HG03439 (cell line): ENCODE measurements at regions not wholly inside any gene's neighbourhood (a gene's known extent, or its start where the extent isn't known, plus 50 kb on each side); places are given as distances from the start of the nearest gene placed in this dataset.

ENCODE experiments used
- ATAC-seq: cut with Tn5 transposase; IDR thresholded peaks from one replicate; pipeline ENCODE4 v1.9.1; 2021; ENCODE audit warnings: mild to moderate bottlenecking, moderate library complexity; ENCODE audit not compliant: unreplicated experiment

GRCh38 chr19:31639306-31639705, 290.1 kb upstream of the TSHZ3 start:
- no peak for ATAC-seq

- no peak for ATAC-seq
These were observed 292.4 kb upstream of the TSHZ3 start for GRCh38 chr19:31641591-31641990.

- ATAC-seq: no peak
These were observed 299.1 kb upstream of the TSHZ3 start for GRCh38 chr19:31648347-31648746.

GRCh38 chr19:31656507-31656906, 307.3 kb upstream of the TSHZ3 start:
- no peak for ATAC-seq

GRCh38 chr19:31658993-31659896, 310.0 kb upstream of the TSHZ3 start:
- ATAC-seq: no peak

GRCh38 chr19:31659897-31660210, 310.6 kb upstream of the TSHZ3 start:
- no peak for ATAC-seq

- no peak for ATAC-seq
These were observed 314.9 kb upstream of the TSHZ3 start for GRCh38 chr19:31664096-31664495.

GRCh38 chr19:31664997-31665396, 315.8 kb upstream of the TSHZ3 start:
- no peak for ATAC-seq

- no peak for ATAC-seq
These were observed 316.9 kb upstream of the TSHZ3 start for GRCh38 chr19:31666126-31666525.

- no peak for ATAC-seq
These were observed 317.9 kb upstream of the TSHZ3 start for GRCh38 chr19:31667106-31667505.

- no peak for ATAC-seq
These were observed 319.7 kb upstream of the TSHZ3 start for GRCh38 chr19:31668921-31669320.

GRCh38 chr19:31670931-31671330, 321.7 kb upstream of the TSHZ3 start:
- no peak for ATAC-seq

- ATAC-seq: no peak
These were observed 322.3 kb upstream of the TSHZ3 start for GRCh38 chr19:31671411-31672035.

GRCh38 chr19:31674503-31675192, 325.4 kb upstream of the TSHZ3 start:
- ATAC-seq: no peak

GRCh38 chr19:31675193-31675913, 326.1 kb upstream of the TSHZ3 start:
- no peak for ATAC-seq

GRCh38 chr19:31676271-31677004, 327.2 kb upstream of the TSHZ3 start:
- no peak for ATAC-seq

GRCh38 chr19:31678421-31678820, 329.2 kb upstream of the TSHZ3 start:
- ATAC-seq: no peak

GRCh38 chr19:31681121-31681520, 331.9 kb upstream of the TSHZ3 start:
- no peak for ATAC-seq

- ATAC-seq: no peak
These were observed 344.1 kb upstream of the TSHZ3 start for GRCh38 chr19:31693131-31693932.

GRCh38 chr19:31693933-31694269, 344.7 kb upstream of the TSHZ3 start:
- ATAC-seq: no peak
